ENCODE measurements at regions not wholly inside any gene's neighbourhood (a gene's known extent, or its start where the extent isn't known, plus 50 kb on each side); places are given as distances from the start of the nearest gene placed in this dataset.

GRCh38 chr5:41661254-41661653 is 150.9 kb upstream of the PLCXD3 start:
- H3K36me3 ChIP-seq (ENCODE audit: control insufficient read depth, insufficient read depth, low read length), result no peaks in the 10 kb centered on the region
- no peaks in the 10 kb centered on the region for H4K20me1 ChIP-seq (ENCODE audit: insufficient read depth, low read length)
- no peak overlapping the region for H2AFZ ChIP-seq (replicated peaks; ENCODE audit: low read length, poor library complexity)
- no peak overlapping the region for H3K4me2 ChIP-seq (ENCODE audit: low read depth, low read length)
- no peaks in the 10 kb centered on the region for H3K79me1 ChIP-seq (ENCODE audit: low read depth in 1 of 2, low read length in 2 of 2)
- H2BK15ac ChIP-seq (ENCODE audit: low read depth, low read length), result no peak overlapping the region
- no peak overlapping the region for H3K18ac ChIP-seq (ENCODE audit: low read depth, low read length)
- no peak for ATAC-seq (ENCODE audit: low read depth)
- no peak for DNase-seq
- H3K4me1 ChIP-seq (ENCODE audit: control insufficient read depth, insufficient read depth, low read length), result no peaks in the 10 kb centered on the region
- ChIA-PET CTCF (no interaction called here), POLR2A (ENCODE audit: unreplicated experiment) (no interaction called here)
- BruUV-seq (replicated peaks), result no TSS peak
- H4K8ac ChIP-seq (ENCODE audit: low read depth in 2 of 2, low read length in 2 of 2), result no peak overlapping the region
- no peak overlapping the region for H4K91ac ChIP-seq (ENCODE audit: insufficient read depth, low read depth, low read length)
- H3K9me1 ChIP-seq (ENCODE audit: insufficient read depth, low read length), result no peaks in the 10 kb centered on the region
- no peak overlapping the region for H4K5ac ChIP-seq (ENCODE audit: low read depth, low read length)
- H3K9me3 ChIP-seq (ENCODE audit: control insufficient read depth, insufficient read depth, low read length), result no peaks in the 10 kb centered on the region
- H2BK20ac ChIP-seq (ENCODE audit: low read depth, low read length), result no peak overlapping the region
- intact Hi-C loops (cut with micrococcal nuclease), result no loop called here
- no peak overlapping the region for H3K4me3 ChIP-seq (ENCODE audit: insufficient read depth, low read depth, low read length)
- no peak overlapping the region for H3K9ac ChIP-seq (ENCODE audit: low read depth, low read length)
- no peak overlapping the region for H3K27ac ChIP-seq (ENCODE audit: insufficient read depth, low read length)
- H2BK5ac ChIP-seq (ENCODE audit: low read depth, low read length, poor library complexity, severe bottlenecking), result no peak overlapping the region
- no peak overlapping the region for H2AK5ac ChIP-seq (ENCODE audit: low read depth, low read length)
- H2AK9ac ChIP-seq (replicated peaks; ENCODE audit: low read depth, low read length, poor library complexity), result no peak overlapping the region
- H2BK120ac ChIP-seq (ENCODE audit: low read depth, low read length), result no peak overlapping the region
- no peaks in the 10 kb centered on the region for H3K27me3 ChIP-seq (ENCODE audit: control insufficient read depth, insufficient read depth, low read length)
- in situ Hi-C loops (cut with MboI; ENCODE audit: low sequenced_read_pairs), result no loop called here
- H3K56ac ChIP-seq (ENCODE audit: extremely low read depth, insufficient read depth, low read length), result no peak overlapping the region
- no CpG with 5 or more reads among the region's 3 CpGs for WGBS, 2 experiments (ENCODE audit: extremely low coverage in 2 of 2, insufficient read length in 1 of 2)
- no peak overlapping the region for H3K23ac ChIP-seq (ENCODE audit: low read depth, low read length)
- H3K14ac ChIP-seq (replicated peaks; ENCODE audit: low read depth, low read length), result no peak overlapping the region
- H3K4ac ChIP-seq (ENCODE audit: low read depth, low read length), result no peak overlapping the region
- dilution Hi-C loops (cut with HindIII; ENCODE audit: low sequenced_read_pairs, unreplicated experiment), result no loop called here
- no peak for TF ChIP-seq MAZ (IDR thresholded peaks at IDR 0.05; ENCODE audit: borderline replicate concordance, low read depth, low read length)
- no peak for TF ChIP-seq CEBPB (IDR thresholded peaks at IDR 0.05; ENCODE audit: low read depth, low read length)
- no peak for TF ChIP-seq BHLHE40 (IDR thresholded peaks at IDR 0.05; ENCODE audit: low read depth, low read length)
- TF ChIP-seq MXI1 (IDR thresholded peaks at IDR 0.05; ENCODE audit: borderline replicate concordance, low read depth, low read length), result no peak
- TF ChIP-seq MAFK (IDR thresholded peaks at IDR 0.05; ENCODE audit: low read depth, low read length), result no peak
- no peak for TF ChIP-seq USF2 (IDR thresholded peaks at IDR 0.05; ENCODE audit: low read depth, low read length)
- no peak for TF ChIP-seq RCOR1 (IDR thresholded peaks at IDR 0.05; ENCODE audit: insufficient replicate concordance, low read length)
- TF ChIP-seq POLR2A (IDR thresholded peaks at IDR 0.05; ENCODE audit: low read depth, low read length), result no peak
- no peak for TF ChIP-seq CHD1 (IDR thresholded peaks at IDR 0.05; ENCODE audit: low read depth, low read length)
- TF ChIP-seq RAD21 (IDR thresholded peaks at IDR 0.05; ENCODE audit: low read length), result no peak
- no peak for TF ChIP-seq FOS (IDR thresholded peaks at IDR 0.05; ENCODE audit: low read depth, low read length)
- TF ChIP-seq NFE2L2 (IDR thresholded peaks at IDR 0.05; ENCODE audit: low read depth, low read length), result no peak
- no peak for TF ChIP-seq RFX5 (IDR thresholded peaks at IDR 0.05; ENCODE audit: low read depth, low read length)
- no peak for TF ChIP-seq ELK1 (IDR thresholded peaks at IDR 0.05; ENCODE audit: borderline replicate concordance, low read depth, low read length)
- no peak for TF ChIP-seq CTCF (conservative IDR thresholded peaks at IDR 0.05; ENCODE audit: low read depth, low read length)
- no peak for TF ChIP-seq SMC3 (IDR thresholded peaks at IDR 0.05; ENCODE audit: low read depth, low read length)
